ENCODE measurements at regions not wholly inside any gene's neighbourhood (a gene's known extent, or its start where the extent isn't known, plus 50 kb on each side); places are given as distances from the start of the nearest gene placed in this dataset.

DNA sequence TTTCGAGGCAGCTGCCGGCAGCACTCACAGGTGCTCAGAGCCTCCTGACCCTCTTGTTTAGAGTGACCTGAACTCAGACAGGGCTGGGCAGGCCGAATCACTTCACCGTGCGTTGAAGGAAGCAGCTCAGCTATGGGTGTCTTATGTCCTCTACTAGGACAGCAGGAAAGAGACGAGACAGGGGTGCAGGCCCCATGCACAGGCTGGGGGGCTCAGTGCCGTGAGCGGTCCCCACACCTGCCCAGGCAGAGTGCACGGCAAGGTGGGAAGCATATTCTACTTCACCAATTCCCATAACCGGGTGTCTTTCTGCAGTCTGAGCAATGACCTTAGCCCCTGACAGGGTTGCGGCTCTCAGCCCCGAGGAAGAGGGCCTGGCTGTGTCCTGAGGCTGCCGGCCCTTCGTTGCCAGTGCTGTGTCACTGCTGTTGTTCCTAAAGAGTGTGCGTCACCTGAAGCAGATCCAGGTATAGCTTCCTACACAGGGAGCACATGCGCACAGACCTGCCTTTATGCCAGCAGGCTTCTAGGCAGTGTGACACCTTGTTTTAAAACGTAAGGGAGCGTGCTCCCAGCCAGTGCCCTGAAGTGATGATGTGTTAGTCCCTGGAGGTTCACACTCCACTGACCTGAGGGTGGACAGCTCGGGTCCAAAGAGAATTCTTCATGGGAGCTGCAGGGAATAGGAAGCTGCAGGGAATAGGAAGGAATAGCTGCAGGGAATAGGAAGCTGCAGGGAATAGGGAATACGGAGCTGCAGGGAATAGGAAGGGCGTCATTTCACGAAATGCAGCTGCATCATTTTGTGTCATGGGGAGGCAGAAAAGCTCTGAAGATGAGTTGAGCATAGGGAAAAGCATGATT is 207.9 kb upstream of the SALL3 start:
- H3K27ac Mint-ChIP-seq, result no peak overlapping the region
- ATAC-seq (no peak), DNase-seq (no peak)
- H3K27me3 Mint-ChIP-seq, result peaks cover 26% of the 10 kb centered on the region
- no peak overlapping the region for H3K4me3 Mint-ChIP-seq
- no peaks in the 10 kb centered on the region for H3K4me1 Mint-ChIP-seq
- no peaks in the 10 kb centered on the region for H3K9me3 ChIP-seq (ENCODE audit: control insufficient read depth, low read length, poor library complexity, severe bottlenecking)
- no peaks in the 10 kb centered on the region for H3K36me3 Mint-ChIP-seq (ENCODE audit: low read depth)

DNA sequence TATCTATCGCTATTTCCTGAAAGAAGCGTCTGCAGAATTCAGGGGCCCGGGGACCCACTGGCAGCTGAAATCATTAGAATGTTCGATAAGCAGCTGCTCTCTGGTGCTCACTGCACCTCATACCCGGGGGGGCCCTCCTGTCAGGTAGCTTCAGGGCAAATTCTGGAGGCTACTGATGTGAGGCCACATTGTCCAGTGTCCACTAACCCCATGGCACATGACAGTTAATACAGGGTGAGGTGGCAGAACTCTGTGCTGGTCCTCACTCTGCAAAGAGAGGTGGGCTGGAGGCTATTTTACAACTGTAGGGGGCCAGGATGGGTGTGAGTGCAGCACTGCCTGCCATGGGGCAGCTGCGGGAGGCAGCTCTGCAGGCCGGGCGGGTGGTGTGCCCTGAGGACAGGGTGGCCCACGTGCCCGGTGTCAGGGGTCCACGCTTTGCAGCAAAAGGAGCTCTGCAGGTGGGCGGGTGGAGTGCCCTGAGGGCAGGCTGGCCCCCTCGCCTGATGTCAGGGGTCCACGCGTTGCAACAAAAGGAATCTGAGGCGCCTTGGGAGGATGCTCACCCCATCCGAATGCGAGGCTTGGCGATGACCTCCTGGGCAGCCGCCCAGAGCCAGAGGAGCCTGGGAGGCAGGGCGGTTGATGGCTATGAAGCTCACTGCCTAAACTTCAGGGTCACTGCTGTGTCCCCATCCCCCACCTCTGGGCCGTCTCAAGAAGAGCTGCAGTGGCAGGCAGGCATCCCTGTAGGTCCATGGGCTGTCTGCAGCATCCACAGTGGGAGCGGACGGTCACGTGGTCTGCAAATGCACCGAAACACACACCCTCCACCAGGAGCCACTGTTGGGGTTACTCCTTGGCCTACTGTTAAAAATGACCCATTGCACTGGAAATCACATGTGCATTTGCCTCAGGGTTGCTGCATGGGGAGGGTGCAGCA is 207.0 kb upstream of the SALL3 start:
- Mint-ChIP-seq H3K4me1 (no peaks in the 10 kb centered on the region), H3K4me3 (no peak overlapping the region), H3K27me3 (peaks cover 26% of the 10 kb centered on the region), H3K27ac (no peak overlapping the region), H3K36me3 (ENCODE audit: low read depth) (no peaks in the 10 kb centered on the region)
- DNase-seq (no peak), ATAC-seq (no peak)
- no peaks in the 10 kb centered on the region for H3K9me3 ChIP-seq (ENCODE audit: control insufficient read depth, low read length, poor library complexity, severe bottlenecking)

DNA sequence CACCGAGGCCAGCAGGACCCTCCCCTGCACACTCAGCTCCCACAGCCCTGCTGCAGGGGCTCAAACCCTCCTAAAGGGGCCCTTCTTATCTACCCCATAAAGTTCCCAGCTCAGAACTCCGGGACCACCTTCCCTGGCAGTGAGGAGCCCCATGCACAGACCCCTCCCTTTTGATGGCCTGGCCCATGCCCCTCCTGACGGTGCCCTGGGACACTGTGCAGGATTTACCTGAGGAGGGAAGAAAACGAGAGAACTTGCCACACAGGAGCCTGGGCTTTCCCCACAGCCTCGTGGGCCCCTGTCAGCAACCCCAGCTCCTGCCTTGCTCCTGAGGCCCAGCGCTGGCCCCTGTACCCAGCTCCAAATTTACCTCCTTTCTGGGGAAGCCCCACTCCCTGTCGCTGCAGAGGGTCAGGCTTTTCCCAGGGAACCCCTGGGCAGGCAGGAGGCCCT is 206.3 kb upstream of the SALL3 start:
- Mint-ChIP-seq H3K27ac (no peak overlapping the region), H3K36me3 (ENCODE audit: low read depth) (no peaks in the 10 kb centered on the region), H3K4me1 (no peaks in the 10 kb centered on the region), H3K27me3 (peaks cover 24% of the 10 kb centered on the region), H3K4me3 (no peak overlapping the region)
- ATAC-seq, result no peak
- no peak for DNase-seq
- H3K9me3 ChIP-seq (ENCODE audit: control insufficient read depth, low read length, poor library complexity, severe bottlenecking), result no peaks in the 10 kb centered on the region

DNA sequence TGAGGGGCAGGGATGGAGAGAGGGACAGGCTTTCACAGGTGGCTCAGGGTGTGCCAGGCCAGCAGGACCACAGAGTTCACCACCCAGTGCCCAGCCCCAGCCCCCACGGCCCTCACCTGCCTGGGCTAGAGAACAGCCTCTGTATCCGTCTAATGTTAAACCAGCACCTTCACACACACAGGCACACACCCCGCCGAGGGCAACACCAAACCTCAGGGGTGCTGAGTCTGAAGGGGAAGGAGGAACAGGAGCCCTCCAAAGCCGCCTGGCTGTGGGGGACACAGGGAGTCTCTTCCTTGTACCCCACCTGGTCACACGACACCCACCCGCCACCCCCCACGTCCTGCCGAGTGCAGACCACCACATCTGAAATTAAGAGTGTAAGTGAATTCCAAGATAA is 205.8 kb upstream of the SALL3 start:
- H3K36me3 Mint-ChIP-seq (ENCODE audit: low read depth), result no peaks in the 10 kb centered on the region
- ATAC-seq (no peak), DNase-seq (no peak)
- peaks cover 19% of the 10 kb centered on the region for H3K27me3 Mint-ChIP-seq
- no peaks in the 10 kb centered on the region for H3K9me3 ChIP-seq (ENCODE audit: control insufficient read depth, low read length, poor library complexity, severe bottlenecking)
- no peak overlapping the region for H3K27ac Mint-ChIP-seq
- H3K4me3 Mint-ChIP-seq, result no peak overlapping the region
- no peaks in the 10 kb centered on the region for H3K4me1 Mint-ChIP-seq

DNA sequence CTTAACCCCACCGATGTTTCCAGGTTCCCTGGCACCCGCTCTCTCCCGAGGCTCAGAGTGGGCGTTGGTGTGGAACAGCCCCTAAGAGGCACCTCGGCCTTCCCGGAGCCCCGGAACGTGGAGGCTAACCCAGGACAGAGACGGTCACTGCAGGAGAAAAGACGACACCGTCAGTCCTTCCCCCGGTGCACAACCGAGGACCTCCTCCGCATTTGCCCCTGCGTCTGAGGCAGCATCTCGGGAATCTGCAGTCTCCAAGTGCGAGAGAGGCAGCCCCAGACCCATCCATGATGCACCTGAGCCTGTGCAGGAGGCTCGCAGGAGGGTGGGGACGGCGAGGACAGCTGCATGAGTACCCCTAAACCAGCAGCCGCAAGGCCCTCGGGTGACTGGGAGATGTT is 204.9 kb upstream of the SALL3 start:
- DNase-seq, result no peak
- no peaks in the 10 kb centered on the region for H3K36me3 Mint-ChIP-seq (ENCODE audit: low read depth)
- no peak overlapping the region for H3K27ac Mint-ChIP-seq
- no peak for ATAC-seq
- no peak overlapping the region for H3K4me3 Mint-ChIP-seq
- peaks cover 9% of the 10 kb centered on the region for H3K27me3 Mint-ChIP-seq
- no peaks in the 10 kb centered on the region for H3K4me1 Mint-ChIP-seq
- no peaks in the 10 kb centered on the region for H3K9me3 ChIP-seq (ENCODE audit: control insufficient read depth, low read length, poor library complexity, severe bottlenecking)

DNA sequence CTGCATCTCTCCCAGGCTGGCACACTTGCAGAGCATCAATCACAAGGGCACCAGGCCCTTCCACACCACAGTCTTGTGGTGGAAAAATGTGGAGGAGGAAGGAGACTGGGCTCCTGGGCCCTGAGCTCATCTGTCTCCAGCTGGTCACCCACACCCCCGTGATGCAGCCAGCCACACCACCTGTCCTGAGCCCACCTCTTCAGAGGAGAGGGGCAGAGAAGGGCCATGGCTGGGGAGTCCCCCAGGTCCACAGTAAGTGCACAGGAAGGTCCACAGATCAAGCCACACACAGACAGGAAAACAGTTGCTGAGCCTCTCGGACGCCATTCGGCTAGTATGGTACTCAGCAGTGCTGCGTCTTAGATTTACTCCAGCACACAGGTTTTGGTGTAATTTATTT is 203.5 kb upstream of the SALL3 start:
- H3K27ac Mint-ChIP-seq, result no peak overlapping the region
- DNase-seq, result no peak
- no peaks in the 10 kb centered on the region for H3K9me3 ChIP-seq (ENCODE audit: control insufficient read depth, low read length, poor library complexity, severe bottlenecking)
- no peak for ATAC-seq
- H3K36me3 Mint-ChIP-seq (ENCODE audit: low read depth), result no peaks in the 10 kb centered on the region
- H3K4me1 Mint-ChIP-seq, result no peaks in the 10 kb centered on the region
- peaks cover 7% of the 10 kb centered on the region for H3K27me3 Mint-ChIP-seq
- no peak overlapping the region for H3K4me3 Mint-ChIP-seq

DNA sequence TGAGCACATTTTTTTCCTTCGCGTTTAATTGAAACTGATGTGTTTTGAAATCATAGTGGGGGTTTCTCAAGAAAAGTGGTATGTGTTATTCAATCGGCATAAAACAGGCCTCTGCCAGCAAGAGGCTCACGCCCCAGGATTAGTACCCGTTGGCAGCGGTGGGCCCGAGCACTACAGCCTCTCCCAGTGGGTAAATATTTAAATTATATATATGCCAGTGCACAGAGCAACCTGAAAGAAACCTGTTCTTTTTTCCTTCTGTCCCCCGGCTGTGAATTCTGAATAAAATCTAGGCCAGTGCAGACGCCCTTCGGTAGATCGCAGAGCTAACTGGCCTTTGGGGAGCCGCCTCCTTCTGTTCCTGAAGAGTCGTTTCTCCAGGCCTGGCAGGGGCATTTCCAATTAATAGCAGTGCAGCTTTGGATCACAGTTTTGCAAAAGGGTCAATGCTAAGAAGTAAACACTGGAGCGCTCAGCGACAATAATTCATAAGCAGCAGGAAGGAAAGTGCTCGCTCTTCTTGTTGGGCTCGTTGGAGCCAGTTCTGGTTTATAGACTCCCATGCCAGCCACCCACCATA is 202.8 kb upstream of the SALL3 start:
- no peaks in the 10 kb centered on the region for H3K36me3 Mint-ChIP-seq (ENCODE audit: low read depth)

DNA sequence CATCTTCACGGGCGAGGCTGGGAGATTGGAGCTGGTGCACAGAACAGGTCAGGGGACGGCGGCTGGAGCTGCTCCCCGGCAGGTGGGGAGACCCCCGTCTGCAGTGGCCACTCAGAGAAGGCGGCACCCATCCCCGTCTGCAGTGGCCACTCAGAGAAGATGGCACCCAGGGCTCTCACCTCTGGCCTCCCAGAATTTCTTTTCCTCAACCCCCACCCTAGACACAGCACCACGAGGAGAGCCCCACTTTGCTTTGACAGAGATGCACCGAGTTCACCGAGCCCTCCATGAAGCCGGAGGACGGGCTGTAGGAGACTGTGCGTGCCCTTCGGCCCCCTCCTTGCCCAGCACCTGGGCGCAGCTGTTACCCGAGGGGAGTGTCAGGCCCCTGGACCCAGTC is 201.6 kb upstream of the SALL3 start:
- no peaks in the 10 kb centered on the region for H3K4me1 Mint-ChIP-seq
- no peaks in the 10 kb centered on the region for H3K36me3 Mint-ChIP-seq (ENCODE audit: low read depth)
- H3K27ac Mint-ChIP-seq, result no peak overlapping the region
- ATAC-seq, result no peak
- no peaks in the 10 kb centered on the region for H3K27me3 Mint-ChIP-seq
- DNase-seq, result no peak
- H3K4me3 Mint-ChIP-seq, result no peak overlapping the region
- H3K9me3 ChIP-seq (ENCODE audit: control insufficient read depth, low read length, poor library complexity, severe bottlenecking), result no peaks in the 10 kb centered on the region

More for the DNA sequence above, 202.8 kb upstream of the SALL3 start:
- Mint-ChIP-seq H3K4me1 (no peaks in the 10 kb centered on the region), H3K27ac (no peak overlapping the region), H3K27me3 (peaks cover 3% of the 10 kb centered on the region), H3K4me3 (no peak overlapping the region)
- ATAC-seq, result no peak
- H3K9me3 ChIP-seq (ENCODE audit: control insufficient read depth, low read length, poor library complexity, severe bottlenecking), result no peaks in the 10 kb centered on the region
- no peak for DNase-seq

DNA sequence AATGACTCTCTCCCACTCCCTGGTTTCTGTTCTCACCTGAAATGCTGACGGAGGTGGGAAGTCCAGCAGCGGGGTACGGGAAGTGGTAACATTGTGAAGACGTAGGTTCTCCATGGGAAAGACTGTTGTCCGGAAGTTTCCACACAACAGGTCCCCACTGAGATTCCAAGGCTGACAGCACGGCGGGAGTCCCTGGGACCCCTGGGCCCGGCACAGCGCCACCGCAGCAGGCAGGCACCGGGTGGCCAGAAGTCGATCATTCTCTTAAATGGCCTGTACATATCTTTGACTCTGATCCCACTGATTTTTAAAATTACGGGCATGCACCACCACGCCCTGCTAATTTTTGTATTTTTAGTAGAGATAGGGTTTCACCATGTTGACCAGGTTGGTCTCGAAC is 201.0 kb upstream of the SALL3 start:
- no peak overlapping the region for H3K4me3 Mint-ChIP-seq
- H3K4me1 Mint-ChIP-seq, result no peaks in the 10 kb centered on the region
- no peaks in the 10 kb centered on the region for H3K9me3 ChIP-seq (ENCODE audit: control insufficient read depth, low read length, poor library complexity, severe bottlenecking)
- no peak overlapping the region for H3K27ac Mint-ChIP-seq
- H3K36me3 Mint-ChIP-seq (ENCODE audit: low read depth), result no peaks in the 10 kb centered on the region
- no peak for DNase-seq
- ATAC-seq, result no peak
- no peaks in the 10 kb centered on the region for H3K27me3 Mint-ChIP-seq

DNA sequence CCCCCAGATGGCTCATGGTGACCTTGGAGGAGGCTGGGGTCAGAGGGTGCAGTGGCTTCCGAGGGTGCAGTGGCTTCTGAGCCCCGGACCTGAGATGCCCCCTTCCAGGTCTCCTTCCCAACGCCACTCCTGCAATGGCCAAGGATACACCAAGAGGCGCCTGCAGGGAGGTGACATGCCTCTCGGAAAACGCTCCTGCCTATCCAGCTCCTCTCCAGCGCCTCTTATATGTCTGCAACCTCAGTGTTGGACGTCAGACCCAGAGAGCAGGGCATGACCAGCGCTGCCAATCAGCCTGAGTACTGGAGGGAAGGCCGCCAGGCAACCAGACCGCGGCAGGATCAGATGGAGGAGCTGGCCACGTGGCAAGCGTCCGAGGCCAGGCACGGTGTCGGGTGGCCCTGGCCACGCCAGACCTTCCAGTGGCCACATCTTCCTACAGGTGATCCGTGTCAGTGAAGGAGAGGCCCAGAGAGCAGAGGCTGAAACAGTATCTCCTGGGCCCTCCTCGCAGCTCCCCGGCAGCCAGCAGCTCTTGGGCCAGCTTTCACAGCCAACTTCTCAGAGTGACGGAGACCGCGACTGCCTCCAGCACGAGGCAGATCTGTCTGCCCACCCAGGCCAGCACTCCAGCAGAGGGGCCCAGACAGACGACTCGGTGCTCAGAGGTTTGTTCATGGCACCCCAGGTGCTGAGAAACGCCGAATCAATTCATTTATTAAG is 199.5 kb upstream of the SALL3 start:
- H3K36me3 Mint-ChIP-seq (ENCODE audit: low read depth), result no peaks in the 10 kb centered on the region
- ATAC-seq, result no peak
- H3K4me3 Mint-ChIP-seq, result no peak overlapping the region
- no peaks in the 10 kb centered on the region for H3K4me1 Mint-ChIP-seq
- H3K27me3 Mint-ChIP-seq, result no peaks in the 10 kb centered on the region
- no peak for DNase-seq
- no peaks in the 10 kb centered on the region for H3K9me3 ChIP-seq (ENCODE audit: control insufficient read depth, low read length, poor library complexity, severe bottlenecking)
- no peak overlapping the region for H3K27ac Mint-ChIP-seq

DNA sequence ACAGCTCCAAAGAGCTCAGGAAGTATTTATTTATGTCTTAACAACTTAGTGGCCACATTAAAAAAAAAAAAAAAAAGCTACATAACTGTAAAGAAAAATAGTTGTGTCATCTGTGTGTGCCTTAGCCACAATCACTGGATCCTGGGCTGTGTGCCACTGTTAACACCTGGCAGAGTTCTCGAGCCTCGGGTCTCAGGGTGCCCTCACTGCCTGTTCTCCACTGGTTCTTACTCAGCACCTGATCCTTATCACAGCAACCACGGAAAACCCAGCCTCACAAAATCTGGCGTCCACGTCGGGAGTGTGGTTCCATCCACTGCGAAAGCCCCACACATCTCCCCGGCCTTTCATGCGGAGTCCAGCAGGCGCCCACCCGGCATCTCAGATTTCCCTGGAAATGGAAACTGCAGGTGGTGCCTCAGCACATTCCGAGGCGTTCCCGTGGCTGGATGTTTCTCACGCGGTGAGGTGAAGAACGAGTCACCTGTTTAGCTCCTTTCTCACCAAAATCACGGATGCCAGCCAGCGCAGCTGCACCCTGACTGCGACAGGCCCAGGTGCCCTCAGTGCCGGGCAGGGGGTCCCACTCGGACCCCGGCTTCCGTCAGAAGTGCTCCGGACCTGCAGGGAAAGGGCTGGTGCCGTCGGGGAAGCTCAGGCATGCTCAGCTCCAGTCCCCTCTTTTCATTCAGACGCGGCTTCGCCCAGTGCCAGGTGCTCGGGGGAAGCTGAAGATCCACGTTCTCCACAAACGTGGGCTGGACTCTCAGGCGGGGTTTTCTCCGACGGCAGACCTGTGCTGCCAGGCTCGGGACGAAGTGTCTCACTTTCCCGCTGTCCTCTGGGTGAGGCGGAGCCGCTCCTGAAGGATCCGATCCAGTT is 198.7 kb upstream of the SALL3 start:
- H3K4me1 Mint-ChIP-seq, result no peaks in the 10 kb centered on the region
- no peak for DNase-seq
- no peaks in the 10 kb centered on the region for H3K9me3 ChIP-seq (ENCODE audit: control insufficient read depth, low read length, poor library complexity, severe bottlenecking)
- no peak for ATAC-seq
- H3K27ac Mint-ChIP-seq, result no peak overlapping the region
- H3K4me3 Mint-ChIP-seq, result no peak overlapping the region
- H3K27me3 Mint-ChIP-seq, result no peaks in the 10 kb centered on the region
- no peaks in the 10 kb centered on the region for H3K36me3 Mint-ChIP-seq (ENCODE audit: low read depth)

DNA sequence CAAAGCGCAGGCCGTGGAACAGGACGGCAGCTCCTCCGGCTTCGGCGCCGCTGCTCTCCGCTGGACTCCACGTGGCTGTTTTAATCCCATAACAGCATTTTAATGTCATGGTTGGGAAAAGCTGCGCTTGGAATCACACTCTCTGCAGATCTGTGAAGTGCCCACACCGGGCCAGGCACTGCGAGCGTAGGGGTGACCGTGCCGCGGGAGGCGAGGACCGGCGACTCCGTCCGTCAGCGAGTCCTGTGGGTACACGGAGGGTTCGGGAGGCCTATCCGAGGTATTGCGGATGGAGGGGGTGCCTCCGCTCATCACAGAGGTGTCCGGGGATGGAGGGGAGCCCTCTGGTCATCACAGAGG is 198.0 kb upstream of the SALL3 start:
- no peak overlapping the region for H3K27ac Mint-ChIP-seq
- no peak overlapping the region for H3K4me3 Mint-ChIP-seq
- H3K9me3 ChIP-seq (ENCODE audit: control insufficient read depth, low read length, poor library complexity, severe bottlenecking), result no peaks in the 10 kb centered on the region
- no peaks in the 10 kb centered on the region for H3K4me1 Mint-ChIP-seq
- no peaks in the 10 kb centered on the region for H3K27me3 Mint-ChIP-seq
- DNase-seq, result no peak
- H3K36me3 Mint-ChIP-seq (ENCODE audit: low read depth), result no peaks in the 10 kb centered on the region
- ATAC-seq, result no peak

All from T-helper 17 cell (primary cell).